Mesenchymal stem cell (in vitro differentiated cells and primary cell): ENCODE measurements at regions not wholly inside any gene's neighbourhood (a gene's known extent, or its start where the extent isn't known, plus 50 kb on each side); places are given as distances from the start of the nearest gene placed in this dataset.

Experiments used
- DNase-seq: peaks from one replicate; pipeline ENCODE4 v3.0.0-alpha.2; 2013
- H2AFZ ChIP-seq: one replicate; pipeline ENCODE4 v1.6.1; 2013; ENCODE audit warnings: low read depth, mild to moderate bottlenecking, control low read depth, inconsistent platforms, low read length, moderate library complexity
- H2AK5ac ChIP-seq: 2 replicates; pipeline ENCODE4 v1.6.1; 2013; ENCODE audit warnings: low read length, moderate library complexity, mild to moderate bottlenecking, inconsistent platforms; ENCODE audit not compliant: severe bottlenecking
- H2BK120ac ChIP-seq: one replicate; pipeline ENCODE4 v1.6.1; 2013; ENCODE audit warnings: low read depth, mild to moderate bottlenecking, inconsistent platforms, low read length, moderate library complexity
- H2BK12ac ChIP-seq, 2 experiments: one replicate each; pipeline ENCODE4 v1.6.1; 2013; ENCODE audit warnings: inconsistent platforms in 2 of 2, low read length in 2 of 2, mild to moderate bottlenecking in 2 of 2, moderate library complexity in 2 of 2, control low read depth in 1 of 2
- H2BK15ac ChIP-seq: one replicate; pipeline ENCODE4 v1.6.1; 2013; ENCODE audit warnings: mild to moderate bottlenecking, low read depth, inconsistent platforms; ENCODE audit not compliant: poor library complexity, severe bottlenecking
- H2BK5ac ChIP-seq: 2 replicates; pipeline ENCODE4 v1.6.1; 2013; ENCODE audit warnings: low read depth, mild to moderate bottlenecking, low read length, control low read depth, inconsistent platforms; ENCODE audit not compliant: poor library complexity, severe bottlenecking
- H3K14ac ChIP-seq, 2 experiments: one replicate each; pipeline ENCODE4 v1.6.1; 2013; ENCODE audit warnings: inconsistent platforms in 2 of 2, low read length in 2 of 2, control low read depth in 1 of 2, mild to moderate bottlenecking in 1 of 2, moderate library complexity in 1 of 2
- H3K18ac ChIP-seq, 2 experiments: one replicate each; pipeline ENCODE4 v1.6.1; 2013; ENCODE audit warnings: inconsistent platforms in 2 of 2, low read length in 2 of 2, control low read depth in 1 of 2, low read depth in 1 of 2, mild to moderate bottlenecking in 1 of 2
- H3K23ac ChIP-seq, 2 experiments: one replicate each; pipeline ENCODE4 v1.6.1; 2013; ENCODE audit warnings: inconsistent platforms in 2 of 2, low read length in 2 of 2, mild to moderate bottlenecking in 2 of 2, moderate library complexity in 2 of 2, control low read depth in 1 of 2
- H3K27ac ChIP-seq: 2 replicates; pipeline ENCODE4 v1.5.1; 2013; ENCODE audit warnings: mild to moderate bottlenecking, moderate library complexity, low read length, control low read depth, inconsistent platforms; ENCODE audit not compliant: poor library complexity, severe bottlenecking
- H3K27me3 ChIP-seq, 2 experiments: 2 replicates each; pipeline versions ENCODE4 v1.6.1 to v1.7.0; 2013; ENCODE audit warnings: low read length in 2 of 2, mild to moderate bottlenecking in 2 of 2, moderate library complexity in 2 of 2, control low read depth in 1 of 2, inconsistent platforms in 1 of 2; ENCODE audit not compliant: control insufficient read depth in 1 of 2, insufficient read depth in 1 of 2
- H3K36me3 ChIP-seq, 2 experiments: 2 replicates each; pipeline versions ENCODE4 v1.6.1 to v1.7.0; 2013; ENCODE audit warnings: low read length in 2 of 2, control low read depth in 1 of 2, inconsistent platforms in 1 of 2, low read depth in 1 of 2, mild to moderate bottlenecking in 1 of 2; ENCODE audit not compliant: insufficient read depth in 2 of 2, control insufficient read depth in 1 of 2
- H3K4ac ChIP-seq, 2 experiments: one replicate each; pipeline ENCODE4 v1.6.1; 2013; ENCODE audit warnings: inconsistent platforms in 2 of 2, low read length in 2 of 2, mild to moderate bottlenecking in 2 of 2, moderate library complexity in 2 of 2, control low read depth in 1 of 2, low read depth in 1 of 2
- H3K4me1 ChIP-seq: 2 replicates; pipeline ENCODE4 v1.6.1; 2013; ENCODE audit warnings: low read depth, low read length, control low read depth; ENCODE audit not compliant: control insufficient read depth, insufficient read depth
- H3K4me2 ChIP-seq: 2 replicates; pipeline ENCODE4 v1.6.1; 2013; ENCODE audit warnings: low read length, mild to moderate bottlenecking, inconsistent platforms; ENCODE audit not compliant: poor library complexity, severe bottlenecking
- H3K4me3 ChIP-seq, 2 experiments: 2 replicates each; pipeline versions ENCODE4 v1.5.1 to v1.7.0; 2013; ENCODE audit warnings: low read length in 2 of 2, mild to moderate bottlenecking in 2 of 2, control low read depth in 1 of 2, low read depth in 1 of 2; ENCODE audit not compliant: insufficient read depth in 1 of 2
- H3K79me1 ChIP-seq: replicated peaks from 2 replicates; pipeline ENCODE4 v1.6.1; 2013; ENCODE audit warnings: mild to moderate bottlenecking, control low read depth, low read length, inconsistent platforms; ENCODE audit not compliant: poor library complexity, severe bottlenecking
- H3K9ac ChIP-seq: 2 replicates; pipeline ENCODE4 v1.7.0; 2013; ENCODE audit warnings: mild to moderate bottlenecking, low read length, moderate library complexity
- H3K9me3 ChIP-seq: 2 replicates; pipeline ENCODE4 v1.7.0; 2013; ENCODE audit warnings: mild to moderate bottlenecking, low read length; ENCODE audit not compliant: control insufficient read depth
- H4K8ac ChIP-seq: one replicate; pipeline ENCODE4 v1.6.1; 2013; ENCODE audit warnings: inconsistent platforms, mild to moderate bottlenecking, low read length, moderate library complexity
- H4K91ac ChIP-seq: one replicate; pipeline ENCODE4 v1.6.1; 2013; ENCODE audit warnings: mild to moderate bottlenecking, low read length, inconsistent platforms
- WGBS: methylation state at CpG from one replicate; pipeline ENCODE4 v1.1.7; 2013; ENCODE audit warnings: mixed read lengths; 5-methylcytosine and 5-hydroxymethylcytosine counted together

- H3K9me3 ChIP-seq, result no peaks in the 10 kb centered on the region
Measured at GRCh38 chr18:34965108-34965507, 76.1 kb upstream of the MAPRE2 start.

GRCh38 chr18:34965566-34965965 lies 75.6 kb upstream of the MAPRE2 start:
- Histone ChIP-seq H2AFZ (no peak overlapping the region), H3K9ac (no peak overlapping the region), H2BK12ac (no peak overlapping the region), H3K18ac (no peak overlapping the region), H3K27me3 (no peaks in the 10 kb centered on the region), H3K4me2 (no peak overlapping the region), H3K9me3 (no peaks in the 10 kb centered on the region), H3K4me3 (no peak overlapping the region), H4K8ac (no peak overlapping the region), H2BK120ac (no peak overlapping the region), H2BK15ac (no peak overlapping the region), H2AK5ac (no peak overlapping the region), H3K14ac (no peak overlapping the region), H3K36me3 (no peaks in the 10 kb centered on the region), H4K91ac (no peak overlapping the region), H3K27ac (no peak overlapping the region), H3K79me1 (no peaks in the 10 kb centered on the region), H2BK5ac (no peak overlapping the region), H3K23ac (no peak overlapping the region), H3K4me1 (no peaks in the 10 kb centered on the region), H3K4ac (no peak overlapping the region)
- WGBS, result 100% methylated on average over 1 of the region's 1 CpG
- no peak for DNase-seq

More at GRCh38 chr18:34965108-34965507, 76.1 kb upstream of the MAPRE2 start:
- no peak overlapping the region for H3K4me3 ChIP-seq
- no peak overlapping the region for H3K14ac ChIP-seq
- DNase-seq, result no peak
- no peaks in the 10 kb centered on the region for H3K4me1 ChIP-seq
- no peak overlapping the region for H4K8ac ChIP-seq
- no peaks in the 10 kb centered on the region for H3K79me1 ChIP-seq
- H3K4me2 ChIP-seq, result no peak overlapping the region
- H3K18ac ChIP-seq, result peak overlapping the region in 1 of 2 experiments; percentile 5
- H3K27ac ChIP-seq, result no peak overlapping the region
- H2BK120ac ChIP-seq, result no peak overlapping the region
- H3K27me3 ChIP-seq, result no peaks in the 10 kb centered on the region
- H2BK5ac ChIP-seq, result no peak overlapping the region
- H2BK12ac ChIP-seq, result no peak overlapping the region
- no peak overlapping the region for H3K9ac ChIP-seq
- WGBS, result 95% methylated on average over 1 of the region's 1 CpG
- H2BK15ac ChIP-seq, result no peak overlapping the region
- no peaks in the 10 kb centered on the region for H3K36me3 ChIP-seq
- H2AFZ ChIP-seq, result no peak overlapping the region
- no peak overlapping the region for H4K91ac ChIP-seq
- no peak overlapping the region for H2AK5ac ChIP-seq
- no peak overlapping the region for H3K4ac ChIP-seq
- H3K23ac ChIP-seq, result no peak overlapping the region

GRCh38 chr18:34970106-34970505 lies 71.1 kb upstream of the MAPRE2 start:
- no peak overlapping the region for H3K18ac ChIP-seq
- H2AK5ac ChIP-seq, result no peak overlapping the region
- H3K27me3 ChIP-seq, result peaks cover 0 to 9% of the 10 kb centered on the region in 2 experiments
- H3K4me3 ChIP-seq, result no peak overlapping the region
- H3K23ac ChIP-seq, result no peak overlapping the region
- no peak overlapping the region for H3K4me2 ChIP-seq
- peak overlapping the region; percentile 6 for H4K91ac ChIP-seq
- no peak overlapping the region for H3K4ac ChIP-seq
- no peaks in the 10 kb centered on the region for H3K9me3 ChIP-seq
- no peak overlapping the region for H2BK12ac ChIP-seq
- no peak overlapping the region for H3K14ac ChIP-seq
- peak; percentile 73 for DNase-seq
- H2BK120ac ChIP-seq, result no peak overlapping the region
- H2BK5ac ChIP-seq, result no peak overlapping the region
- H3K4me1 ChIP-seq, result no peaks in the 10 kb centered on the region
- H3K27ac ChIP-seq, result no peak overlapping the region
- no peak overlapping the region for H4K8ac ChIP-seq
- no peaks in the 10 kb centered on the region for H3K36me3 ChIP-seq
- no peak overlapping the region for H3K9ac ChIP-seq
- H2AFZ ChIP-seq, result no peak overlapping the region
- no peaks in the 10 kb centered on the region for H3K79me1 ChIP-seq
- WGBS, result 53% methylated on average over 3 of the region's 3 CpGs
- H2BK15ac ChIP-seq, result no peak overlapping the region

GRCh38 chr18:34971313-34971712 lies 69.9 kb upstream of the MAPRE2 start:
- Histone ChIP-seq H4K91ac (no peak overlapping the region), H3K18ac (no peak overlapping the region), H4K8ac (no peak overlapping the region), H2BK120ac (no peak overlapping the region), H3K23ac (no peak overlapping the region), H2BK12ac (no peak overlapping the region), H3K4me2 (no peak overlapping the region), H3K14ac (no peak overlapping the region), H3K27ac (no peak overlapping the region), H3K79me1 (no peaks in the 10 kb centered on the region), H2BK15ac (no peak overlapping the region), H3K27me3 (peaks cover 0 to 18% of the 10 kb centered on the region in 2 experiments), H3K4me1 (no peaks in the 10 kb centered on the region), H3K9me3 (no peaks in the 10 kb centered on the region), H3K9ac (no peak overlapping the region), H2AFZ (no peak overlapping the region), H3K36me3 (no peaks in the 10 kb centered on the region), H2AK5ac (no peak overlapping the region), H2BK5ac (no peak overlapping the region), H3K4ac (no peak overlapping the region), H3K4me3 (no peak overlapping the region)
- WGBS, result no CpG with 5 or more reads among the region's 1 CpG
- peak; percentile 70 for DNase-seq
